ENCODE measurements at regions not wholly inside any gene's neighbourhood (a gene's known extent, or its start where the extent isn't known, plus 50 kb on each side); places are given as distances from the start of the nearest gene placed in this dataset.

DNA sequence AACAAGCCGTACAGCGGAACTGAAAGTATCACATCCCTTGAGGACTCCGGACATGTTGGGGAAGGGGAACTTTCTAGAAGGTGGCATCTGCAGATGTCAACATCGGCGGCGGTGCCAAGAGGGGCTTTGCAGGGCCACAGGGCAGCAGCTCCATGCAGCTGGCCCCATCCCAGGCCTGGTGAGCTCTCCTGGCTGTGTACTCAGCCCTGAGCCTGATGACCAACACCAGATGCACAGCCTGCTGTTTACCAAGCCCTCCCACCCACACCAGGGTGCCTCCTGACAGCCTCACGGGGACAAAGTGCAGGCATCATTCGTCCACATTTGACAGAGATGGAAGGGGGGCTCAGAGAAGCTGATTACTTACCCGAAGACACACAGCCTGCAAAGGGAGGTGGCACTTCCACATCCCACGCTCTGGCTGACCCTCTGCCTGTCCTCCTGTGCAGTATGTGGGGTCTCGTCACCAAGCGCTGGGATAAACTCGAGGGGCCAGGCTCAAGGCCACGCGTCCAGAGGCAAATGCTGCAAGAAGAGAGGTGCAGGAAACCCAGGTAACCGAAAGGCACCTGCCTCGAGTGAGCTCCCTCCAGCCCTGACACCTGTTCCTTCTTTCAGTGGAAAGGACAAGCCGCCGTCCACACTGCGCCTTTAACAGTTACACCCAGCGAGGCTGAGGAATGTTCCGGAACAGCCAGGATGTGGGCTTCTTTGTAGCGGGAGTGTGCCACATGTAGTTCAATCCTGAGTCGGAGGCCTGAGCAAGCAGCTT, 69.0 kb upstream of the ASAP2 start:
- DNase-seq (ENCODE audit: low read depth), result no peak

DNA sequence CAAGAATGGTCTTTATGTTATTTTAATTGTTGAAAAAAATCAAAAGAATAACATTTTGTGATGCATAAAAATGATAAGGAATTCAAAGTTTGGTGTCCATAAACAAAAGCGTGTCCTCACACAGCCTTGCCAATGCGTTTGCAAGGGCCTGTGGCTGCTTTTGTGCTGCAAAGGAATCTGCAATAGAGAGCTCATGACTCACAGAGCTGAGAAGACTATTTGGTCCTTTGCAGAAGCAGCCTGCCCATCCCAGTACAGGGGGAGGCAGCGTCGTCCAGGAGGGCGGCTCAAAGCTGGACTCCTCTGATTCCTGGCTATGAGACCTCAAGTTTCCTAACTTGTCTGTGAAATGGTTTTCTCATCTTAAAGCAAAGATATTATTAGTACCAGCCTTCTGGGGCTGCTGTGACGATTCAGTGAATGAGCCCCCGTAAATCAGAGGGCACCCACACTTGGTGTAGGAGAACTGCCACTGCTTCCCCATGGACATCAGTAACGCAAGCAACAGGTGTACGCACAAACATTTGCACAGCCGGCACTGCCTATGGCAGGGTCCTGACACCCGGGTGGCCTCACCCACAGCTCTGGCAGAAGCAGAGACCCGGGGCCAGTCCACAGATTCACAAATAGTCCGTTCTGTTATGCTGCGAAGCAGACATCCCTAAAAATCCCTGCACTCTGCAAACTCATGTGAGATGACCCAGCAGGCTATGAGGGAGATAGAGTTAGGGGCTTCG, 70.6 kb upstream of the ASAP2 start:
- DNase-seq (ENCODE audit: low read depth), result no peak

DNA sequence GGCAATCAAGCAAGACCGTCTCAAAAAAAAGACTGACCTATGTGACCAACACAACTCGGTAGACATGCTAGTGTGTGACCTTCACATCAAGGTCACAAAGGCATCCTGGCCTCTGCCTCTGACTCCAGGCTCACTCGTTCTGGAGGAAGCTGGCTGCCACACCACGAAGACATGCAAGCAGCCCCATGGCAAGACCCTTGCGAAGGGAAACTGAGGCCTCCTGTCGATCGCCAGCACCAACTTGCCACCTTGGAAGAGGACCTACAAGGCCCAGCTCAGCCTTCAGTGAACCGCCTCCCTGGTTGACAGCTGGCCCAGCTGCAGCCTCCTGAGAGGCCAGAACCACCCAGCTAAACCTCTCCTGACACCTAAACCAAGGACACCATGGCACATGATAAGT, 79.3 kb upstream of the ASAP2 start:
- DNase-seq (ENCODE audit: low read depth), result no peak

DNA sequence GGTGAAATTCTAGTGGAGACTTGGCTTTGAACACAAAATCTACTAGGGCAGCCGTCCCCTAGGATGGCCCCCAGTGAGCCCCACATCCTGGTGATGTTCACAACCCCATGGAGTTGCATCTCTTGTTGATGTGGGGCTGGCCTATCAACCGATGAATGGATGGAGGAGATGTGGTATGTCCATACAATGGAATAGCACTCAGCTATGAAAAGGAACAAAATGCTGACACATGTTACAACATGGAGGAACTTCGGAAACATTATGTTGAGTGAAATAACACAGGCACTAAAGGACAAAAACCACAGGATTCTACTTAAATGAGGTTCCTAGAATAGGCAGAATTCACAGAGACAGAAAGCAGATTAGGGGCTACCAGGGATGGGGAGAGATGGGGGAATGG, 80.1 kb upstream of the ASAP2 start:
- no peak for DNase-seq (ENCODE audit: low read depth)

DNA sequence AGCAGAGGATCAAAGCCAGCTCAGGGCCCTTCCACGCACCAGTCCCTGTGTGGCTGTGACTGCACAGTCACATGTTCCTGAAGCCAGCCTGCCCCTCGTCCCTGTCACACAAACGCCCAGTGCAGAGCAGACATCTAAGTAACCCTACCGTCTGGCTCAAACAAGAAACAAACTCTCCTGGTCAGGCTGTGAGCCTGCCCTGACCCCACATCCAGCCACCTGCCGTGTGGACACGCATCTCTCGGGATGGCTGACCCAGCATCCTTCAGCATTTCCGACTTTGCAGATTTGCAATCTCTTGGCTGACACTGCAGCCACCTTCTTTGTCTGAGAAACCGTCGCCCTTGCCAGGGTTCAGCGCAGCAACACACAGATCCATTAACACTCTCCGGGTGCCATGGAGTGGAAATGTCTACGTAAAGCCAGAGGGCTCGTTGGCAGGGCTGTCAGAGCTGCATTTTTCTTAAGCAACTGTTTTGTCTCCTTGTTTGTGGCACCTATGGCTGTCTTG, 82.3 kb upstream of the ASAP2 start:
- no peak for DNase-seq (ENCODE audit: low read depth)

DNA sequence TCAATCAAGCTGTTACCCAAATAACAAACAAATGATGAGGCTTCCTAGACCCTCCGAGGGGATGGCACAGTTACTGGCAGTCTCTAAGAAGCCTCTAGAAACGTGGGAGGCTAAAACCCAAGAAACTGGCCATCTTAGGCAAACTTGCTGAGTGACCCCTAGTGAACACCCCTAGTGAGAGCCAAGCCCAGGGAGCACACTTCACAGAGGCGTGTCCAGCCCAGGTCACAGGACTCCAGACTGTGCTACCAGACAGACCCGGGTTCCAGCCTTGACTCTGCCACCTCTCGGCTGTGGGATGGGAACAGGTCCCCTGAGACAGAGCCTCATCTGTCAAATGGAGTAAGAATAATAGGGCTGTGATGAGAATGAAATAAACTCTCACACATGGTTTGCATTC, 83.5 kb upstream of the ASAP2 start:
- no peak for DNase-seq (ENCODE audit: low read depth)

DNA sequence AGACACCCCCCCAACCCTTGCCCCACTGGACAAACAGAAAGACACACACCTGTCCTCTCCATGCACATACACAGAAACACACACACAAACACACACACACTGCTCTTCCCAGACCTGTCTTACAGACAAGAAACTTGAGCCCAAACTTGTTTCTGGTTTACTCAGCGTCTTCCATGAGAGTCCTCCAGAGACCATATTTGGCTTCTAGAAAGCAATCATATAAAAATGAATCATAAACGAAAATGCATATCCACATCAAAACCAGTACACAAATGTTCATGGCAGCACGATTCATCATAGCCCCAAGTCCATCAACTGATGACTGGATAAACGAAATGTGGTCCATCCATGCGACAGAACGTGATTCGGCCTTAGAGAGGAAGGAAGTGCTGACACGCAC, 84.2 kb upstream of the ASAP2 start:
- no peak for DNase-seq (ENCODE audit: low read depth)

DNA sequence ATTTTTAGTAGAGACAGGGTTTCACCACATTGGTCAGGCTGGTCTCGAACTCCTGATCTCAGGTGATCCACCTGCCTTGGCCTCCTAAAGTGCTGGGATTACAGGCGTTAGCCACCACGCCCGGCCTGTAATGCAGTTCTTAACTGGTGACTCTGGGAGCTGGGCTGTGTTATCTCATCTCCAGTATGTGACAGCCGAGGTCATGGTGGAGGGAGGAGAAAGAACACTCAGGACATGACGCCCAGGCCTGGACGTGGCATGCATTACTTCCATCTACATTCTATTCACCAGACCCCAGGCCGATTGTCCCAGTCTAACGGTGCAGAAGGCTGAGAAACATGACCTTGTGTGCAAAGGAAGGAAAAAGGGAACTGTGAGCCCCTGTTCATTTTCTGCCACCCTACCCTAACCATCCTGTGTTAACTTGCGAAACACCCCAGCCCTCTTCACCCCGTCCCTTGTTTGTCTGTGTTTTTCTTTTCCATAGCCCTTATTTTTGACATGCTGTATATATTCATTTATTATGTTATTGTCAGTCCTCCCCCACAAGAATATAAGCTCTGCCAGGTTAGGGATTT, 88.1 kb upstream of the ASAP2 start:
- DNase-seq (ENCODE audit: low read depth), result no peak

DNA sequence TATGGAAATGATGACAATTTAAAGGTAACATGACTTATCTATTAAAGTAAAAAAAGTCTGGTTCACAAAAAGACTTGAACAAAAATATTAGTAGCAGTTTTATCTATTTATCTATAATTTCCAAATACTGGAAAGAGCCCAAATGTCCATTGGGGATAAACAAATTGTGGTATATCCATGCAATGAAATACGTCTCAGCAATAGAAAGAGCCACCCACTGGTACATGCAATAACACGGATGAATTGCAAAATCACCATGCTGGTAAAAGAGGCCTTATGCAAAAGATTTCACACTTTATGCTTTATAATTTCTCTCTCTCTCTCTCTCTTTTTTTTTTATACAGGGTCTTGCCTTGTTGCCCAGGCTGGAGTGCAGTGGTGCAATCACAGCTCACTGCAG, 91.4 kb upstream of the ASAP2 start:
- no peak for DNase-seq (ENCODE audit: low read depth)

DNA sequence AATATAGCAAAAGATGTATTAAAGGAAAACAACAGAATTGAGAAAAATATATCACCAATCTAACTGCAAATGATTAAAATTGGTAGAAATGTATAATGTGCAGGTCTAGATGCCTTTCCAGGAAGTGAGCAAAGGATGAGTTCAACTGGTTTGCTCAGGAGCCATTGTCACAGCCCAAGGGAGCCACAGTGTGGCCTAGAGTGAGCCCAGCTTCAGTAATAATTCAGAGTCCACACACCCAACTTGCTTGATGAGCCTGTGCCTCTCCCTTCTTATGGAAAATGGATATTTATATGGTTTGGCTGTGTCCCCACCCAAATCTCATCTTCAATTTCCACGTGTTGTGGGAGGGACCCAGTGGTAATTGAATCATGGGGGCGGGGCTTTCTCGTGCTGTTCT, 92.2 kb upstream of the ASAP2 start:
- no peak for DNase-seq (ENCODE audit: low read depth)

DNA sequence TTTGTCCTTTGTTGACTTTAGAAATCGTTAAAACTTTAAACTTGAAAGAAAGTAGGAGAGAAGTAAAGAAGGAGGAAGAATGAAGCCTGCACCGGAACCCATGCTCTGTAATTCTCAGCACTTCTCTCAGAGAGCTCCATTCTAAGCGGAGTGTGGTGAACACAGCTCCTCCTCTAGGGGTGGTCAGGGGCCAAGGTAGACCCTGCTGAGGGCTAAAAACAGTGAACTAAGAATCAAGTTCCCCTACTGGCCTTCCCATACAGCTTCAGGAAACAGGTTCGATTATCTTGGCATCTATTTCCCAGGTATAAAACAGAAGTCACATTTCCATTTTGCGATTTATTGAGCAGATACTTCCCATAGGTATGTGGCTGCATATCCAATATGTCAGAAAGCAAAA, 92.7 kb upstream of the ASAP2 start:
- no peak for DNase-seq (ENCODE audit: low read depth)

DNA sequence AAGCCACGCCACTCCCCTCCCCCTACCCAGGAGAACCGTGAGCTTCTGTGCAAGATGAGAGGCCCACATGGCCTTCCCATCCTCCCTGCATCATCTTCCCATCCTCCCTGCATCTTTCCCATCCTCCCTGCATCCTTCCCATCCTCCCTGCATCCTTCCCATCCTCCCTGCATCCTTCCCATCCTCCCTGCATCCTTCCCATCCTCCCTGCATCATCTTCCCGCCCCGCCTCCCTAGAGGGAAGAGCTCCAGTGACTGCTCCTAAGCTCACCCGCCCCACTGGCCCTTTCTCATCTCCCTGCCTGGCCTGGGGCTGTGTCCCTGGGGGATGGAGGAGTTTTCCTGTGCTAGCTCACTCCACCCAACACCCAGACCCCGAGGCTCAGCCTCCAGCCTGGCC, 93.3 kb upstream of the ASAP2 start:
- DNase-seq (ENCODE audit: low read depth), result no peak

DNA sequence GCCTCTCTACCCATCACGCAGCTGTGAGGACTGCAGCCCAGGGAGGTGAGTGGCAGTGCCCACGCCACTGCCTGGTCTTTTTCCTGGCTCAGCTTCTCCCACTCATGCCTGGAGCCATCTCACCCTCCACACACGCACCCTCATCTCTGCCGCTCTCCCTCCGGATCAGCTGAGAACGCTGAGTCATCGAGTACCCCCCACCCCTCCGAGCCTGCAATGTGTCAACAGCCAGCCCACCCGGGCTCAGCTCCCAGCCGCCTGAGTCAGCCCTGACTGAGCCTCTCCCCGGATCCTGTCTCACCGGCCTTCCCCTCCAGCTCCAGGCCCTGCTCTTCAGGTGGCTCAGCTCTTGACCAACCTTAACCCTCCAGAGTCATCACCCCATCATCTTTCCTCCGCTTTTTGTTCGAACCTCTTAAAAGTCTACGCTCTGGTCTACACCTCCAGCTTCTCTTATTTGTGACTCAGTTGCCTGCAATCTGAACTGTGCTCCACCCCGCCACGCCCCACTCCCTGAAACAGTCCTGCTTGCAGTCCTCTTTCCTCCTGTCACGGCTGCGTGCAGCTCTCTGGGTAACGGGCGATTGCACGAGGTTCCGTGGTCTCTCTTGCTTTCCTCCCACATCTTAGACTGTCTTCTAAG, 94.4 kb upstream of the ASAP2 start:
- DNase-seq (ENCODE audit: low read depth), result no peak

DNA sequence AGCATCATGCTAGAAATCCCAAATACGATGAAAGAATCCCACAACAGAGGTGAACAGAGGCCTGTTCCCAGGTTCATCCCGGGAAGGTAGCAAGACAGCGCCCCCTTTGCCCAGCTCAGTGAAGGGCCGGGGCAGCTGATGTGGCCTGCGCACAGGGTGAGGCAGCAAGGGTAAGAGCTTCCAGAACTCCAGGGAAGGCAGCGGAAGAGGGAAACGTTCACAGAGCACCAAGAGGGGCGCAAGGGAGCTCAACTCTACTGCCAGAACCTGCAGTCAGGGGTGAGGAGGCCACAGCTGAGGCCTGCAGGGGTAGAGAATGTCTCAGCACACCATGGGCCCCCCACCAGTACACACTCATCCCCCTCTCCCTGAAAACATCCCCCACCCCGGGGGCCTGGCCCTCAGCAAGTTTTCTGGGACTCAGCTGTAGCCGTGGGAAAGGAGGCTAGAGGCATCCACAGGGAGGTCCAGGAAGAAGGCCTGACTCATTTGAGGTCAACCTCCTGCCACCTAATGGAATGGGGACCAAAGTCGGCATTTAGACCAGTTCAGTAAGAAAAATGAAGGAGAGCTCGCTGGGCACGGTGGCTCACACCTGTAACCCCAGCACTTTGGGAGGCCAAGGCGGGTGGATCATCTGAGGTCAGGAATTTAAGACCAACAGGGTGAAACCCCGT, 95.6 kb upstream of the ASAP2 start:
- DNase-seq (ENCODE audit: low read depth), result no peak

DNA sequence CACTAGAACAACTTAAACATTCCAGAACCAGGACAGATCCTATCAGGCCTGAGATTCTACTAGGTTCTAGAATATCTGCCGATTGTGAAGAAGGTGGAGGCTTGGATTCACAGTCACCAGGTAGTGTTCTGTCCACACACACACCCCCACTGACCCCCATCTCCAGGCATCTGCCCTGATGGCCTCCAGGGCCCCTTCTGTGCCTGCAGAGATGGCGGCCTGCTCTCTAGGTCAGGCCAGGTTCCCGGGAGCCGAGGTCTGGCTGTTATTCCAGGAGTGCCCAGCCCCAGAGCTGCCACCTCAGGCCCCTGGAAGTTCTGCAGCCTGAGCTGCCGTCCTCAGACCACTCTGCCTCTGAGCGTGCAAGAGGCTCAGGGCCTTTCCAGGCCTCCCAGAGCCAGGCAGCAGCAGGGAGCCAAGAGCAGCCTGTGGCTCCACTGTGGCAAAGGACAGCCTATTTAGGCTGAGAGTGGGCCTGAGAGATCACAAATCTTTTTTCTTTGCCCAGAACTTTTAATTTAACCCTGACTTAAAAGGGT, 96.2 kb upstream of the ASAP2 start:
- DNase-seq (ENCODE audit: low read depth), result no peak

DNA sequence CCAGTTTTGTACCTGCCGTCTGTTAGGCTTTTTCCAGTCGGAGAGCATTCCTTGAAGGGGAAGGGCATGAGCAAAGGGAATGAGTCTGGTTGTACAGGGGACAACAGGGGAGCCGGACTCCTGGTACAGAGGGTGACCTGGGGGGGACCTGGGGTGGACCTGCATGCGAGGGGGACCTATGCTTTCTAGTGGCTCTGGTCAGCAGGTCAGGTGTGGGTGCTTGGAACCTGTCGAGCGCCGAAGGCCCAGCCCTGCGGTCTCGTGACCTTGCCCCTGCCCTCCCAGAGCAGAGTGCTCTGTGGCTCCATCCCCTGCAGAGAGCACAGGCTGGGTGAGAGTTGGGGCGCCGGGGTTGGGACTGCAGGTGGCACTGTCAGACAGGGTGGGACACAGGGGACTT, 96.7 kb upstream of the ASAP2 start:
- DNase-seq (ENCODE audit: low read depth), result no peak

DNA sequence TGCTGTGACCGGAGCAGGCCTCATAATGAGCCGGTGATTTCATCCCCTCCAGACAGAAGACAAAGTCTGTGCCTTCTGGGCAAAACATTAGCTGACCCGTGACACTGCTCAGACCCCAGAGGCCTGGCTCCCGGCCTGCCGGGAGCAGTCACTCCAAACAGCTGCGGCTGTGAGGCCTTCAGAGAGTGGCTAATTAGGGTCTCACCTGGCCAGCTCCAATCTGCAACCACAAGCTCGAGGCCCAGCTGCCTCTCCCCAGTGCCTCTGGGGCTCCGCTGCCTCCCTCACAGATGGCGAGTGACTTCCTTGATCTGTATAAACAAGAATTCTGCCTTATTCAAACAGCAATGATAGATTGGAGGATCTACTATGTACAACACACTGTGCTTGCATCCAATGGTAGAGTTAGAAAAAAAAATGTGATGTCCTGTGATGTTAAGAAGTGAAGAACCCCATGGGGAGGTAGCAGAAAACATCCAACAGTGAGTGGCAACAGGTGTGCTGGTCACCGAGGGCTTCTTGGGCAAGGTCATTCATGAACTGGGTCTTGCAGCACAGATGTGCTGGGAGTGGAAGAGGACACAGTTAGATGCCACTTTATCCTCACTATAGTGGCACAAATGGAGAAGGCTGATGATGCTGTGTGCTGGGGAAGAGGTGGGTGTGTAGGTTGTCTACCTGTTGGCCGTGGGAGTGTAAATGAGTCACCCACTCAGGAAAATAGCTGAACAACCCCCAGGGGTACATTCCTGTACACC, 98.2 kb upstream of the ASAP2 start:
- DNase-seq (ENCODE audit: low read depth), result no peak

DNA sequence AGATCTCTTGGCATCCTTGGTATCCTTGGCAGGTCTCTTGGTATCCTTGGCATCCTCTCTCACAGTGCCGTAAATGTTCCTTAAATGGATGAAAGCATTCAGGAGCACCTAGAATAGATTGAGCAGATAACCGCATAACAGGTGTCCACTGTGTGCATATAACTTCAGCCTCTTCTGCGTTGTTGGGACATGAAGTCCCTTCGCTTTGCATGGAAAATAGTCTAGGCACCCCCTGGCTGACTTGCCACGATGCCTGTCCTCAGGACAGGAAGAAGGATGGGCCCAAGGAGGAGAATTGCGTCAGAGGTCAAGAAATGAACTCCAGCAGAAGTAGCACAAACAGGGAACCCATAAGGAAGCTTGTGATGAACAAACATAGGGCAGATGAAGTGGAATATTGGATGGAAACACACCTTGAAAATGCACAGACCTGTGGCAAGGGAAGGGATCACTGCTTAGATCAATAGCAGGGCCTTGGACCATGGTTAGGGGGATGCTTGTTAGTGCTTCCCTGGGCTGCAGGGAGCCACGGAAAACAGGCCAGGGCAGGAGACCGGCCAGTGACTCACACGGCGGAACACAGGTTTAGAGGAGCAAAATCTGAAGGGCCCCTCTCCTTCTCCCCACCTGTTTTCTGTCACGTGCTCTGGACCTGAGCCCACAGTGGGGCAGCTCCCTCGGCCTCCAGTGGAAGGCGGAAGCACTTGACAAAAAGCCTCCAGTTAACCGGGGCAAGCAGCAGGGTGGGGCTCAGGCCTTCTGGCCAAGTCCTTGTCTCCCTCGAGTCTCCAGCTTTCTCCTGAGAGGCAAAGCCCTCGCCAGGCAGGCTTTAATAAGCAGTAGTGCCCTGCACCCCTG, 99.2 kb upstream of the ASAP2 start:
- no peak for DNase-seq (ENCODE audit: low read depth)

DNA sequence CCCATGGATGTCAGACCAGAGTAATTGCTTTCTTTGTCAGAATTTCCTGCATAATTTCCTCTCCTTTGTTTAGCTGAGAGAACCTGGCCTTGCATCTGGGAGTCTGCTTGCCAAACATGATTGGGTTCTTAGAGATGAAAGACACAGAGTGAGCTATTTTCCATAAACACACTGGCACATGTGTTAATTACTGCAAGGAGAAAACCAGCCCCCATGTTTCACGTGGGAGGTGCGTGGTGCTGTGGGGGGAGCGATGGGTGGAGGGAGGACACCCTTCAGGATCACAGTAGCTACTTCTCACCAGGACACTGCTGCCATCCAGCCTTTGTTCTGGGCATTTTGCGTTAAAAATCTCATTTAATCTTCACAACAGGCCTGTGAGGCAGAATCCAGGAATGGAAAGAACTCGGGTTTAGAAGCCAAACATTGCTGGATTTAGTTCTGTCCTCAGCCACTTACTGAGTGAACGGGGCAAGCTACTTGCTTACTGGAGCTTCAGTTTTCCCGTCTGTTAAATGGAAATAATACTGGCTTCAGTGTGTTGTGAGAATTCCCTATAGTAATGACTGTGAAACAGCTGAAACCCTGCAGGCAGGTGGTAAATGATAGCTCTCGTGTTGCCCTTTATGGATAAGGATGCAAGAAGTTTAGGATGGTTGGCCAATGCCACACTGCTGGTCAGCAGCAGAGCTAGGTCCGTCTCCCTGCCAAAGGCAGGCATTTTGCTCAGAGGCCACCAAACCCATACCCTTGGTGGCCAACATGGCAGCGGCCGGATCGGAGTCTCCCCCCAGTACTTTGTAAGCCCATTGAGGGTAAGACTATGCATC, 100.1 kb upstream of the ASAP2 start:
- no peak for DNase-seq (ENCODE audit: low read depth)
